Liver (tissue), 8 donors: ENCODE measurements at regions not wholly inside any gene's neighbourhood (a gene's known extent, or its start where the extent isn't known, plus 50 kb on each side); places are given as distances from the start of the nearest gene placed in this dataset.
A peak's percentile ranks its signal among the peaks of the same experiment; 100 is the strongest.

ENCODE experiments used
- DNase-seq: peaks from one replicate; pipeline ENCODE4 v3.0.0-alpha.2; 2017; ENCODE audit warnings: low spot score
- H3K27ac ChIP-seq, 2 donors: one replicate each; pipeline ENCODE4 v1.7.0; 2013; ENCODE audit warnings: inconsistent platforms in 2 of 2, low read length in 2 of 2, control low read depth in 1 of 2, low read depth in 1 of 2, mild to moderate bottlenecking in 1 of 2
- H3K27me3 ChIP-seq, 4 donors: one replicate each; pipeline versions ENCODE4 v1.6.1 to v1.7.0; 2013; ENCODE audit warnings: low read length in 3 of 4, inconsistent platforms in 1 of 4, mild to moderate bottlenecking in 1 of 4, moderate library complexity in 1 of 4; ENCODE audit not compliant: control insufficient read depth in 4 of 4, insufficient read depth in 4 of 4
- H3K36me3 ChIP-seq, 4 donors: one replicate each; pipeline versions ENCODE4 v1.6.1 to v1.7.0; 2013; ENCODE audit warnings: low read length in 3 of 4, mild to moderate bottlenecking in 3 of 4, low read depth in 1 of 4, moderate library complexity in 1 of 4; ENCODE audit not compliant: control insufficient read depth in 4 of 4, insufficient read depth in 3 of 4
- H3K4me1 ChIP-seq, 4 donors: one replicate each; pipeline versions ENCODE4 v1.6.1 to v1.7.0; 2013; ENCODE audit warnings: low read length in 3 of 4, mild to moderate bottlenecking in 3 of 4, moderate library complexity in 1 of 4; ENCODE audit not compliant: control insufficient read depth in 4 of 4, insufficient read depth in 4 of 4
- H3K4me3 ChIP-seq, 3 donors: one replicate each; pipeline versions ENCODE4 v1.6.1 to v1.7.0; 2013; ENCODE audit warnings: low read length in 3 of 3, control low read depth in 1 of 3, low read depth in 1 of 3, mild to moderate bottlenecking in 1 of 3
- H3K9ac ChIP-seq, 2 donors: one replicate each; pipeline ENCODE4 v1.7.0; 2013; ENCODE audit warnings: low read length in 2 of 2, mild to moderate bottlenecking in 2 of 2, moderate library complexity in 2 of 2, control low read depth in 1 of 2, low read depth in 1 of 2
- H3K9me3 ChIP-seq, 4 donors: one replicate each; pipeline versions ENCODE4 v1.6.1 to v1.7.0; 2013; ENCODE audit warnings: low read length in 3 of 4; ENCODE audit not compliant: control insufficient read depth in 4 of 4
- CTCF ChIP-seq: fragments of 150-350 bp; IDR thresholded peaks from 2 replicates; pipeline ENCODE4 v1.5.1; 2017; ENCODE audit warnings: improper control_type of control experiment, low read depth, low read length; ENCODE audit not compliant: missing input control
- FOXA1 ChIP-seq: IDR thresholded peaks from 2 replicates; pipeline ENCODE4 v1.6.1; 2016; ENCODE audit warnings: antibody characterized with exemption
- FOXA2 ChIP-seq: IDR thresholded peaks from 2 replicates; pipeline ENCODE4 v1.6.1; 2016; ENCODE audit warnings: antibody characterized with exemption
- GABPA ChIP-seq, 2 donors: IDR thresholded peaks in 1 of 2; conservative IDR thresholded peaks in 1 of 2; 2 replicates each; pipeline ENCODE4 v1.6.1; 2016; ENCODE audit warnings: antibody characterized with exemption in 2 of 2, mild to moderate bottlenecking in 1 of 2, moderate library complexity in 1 of 2
- HNF4A ChIP-seq, 2 donors: conservative IDR thresholded peaks; 2 replicates each; pipeline ENCODE4 v1.6.1; 2016; ENCODE audit warnings: antibody characterized with exemption in 2 of 2, mild to moderate bottlenecking in 2 of 2
- HNF4G ChIP-seq: IDR thresholded peaks from 2 replicates; pipeline ENCODE4 v1.6.1; 2016; ENCODE audit warnings: antibody characterized with exemption
- NR2F2 ChIP-seq: IDR thresholded peaks from 2 replicates; pipeline ENCODE4 v1.6.1; 2016; ENCODE audit warnings: antibody characterized with exemption
- RXRA ChIP-seq, 2 donors: IDR thresholded peaks; 2 replicates each; pipeline ENCODE4 v1.6.1; 2017 to 2018; ENCODE audit warnings: antibody characterized with exemption in 2 of 2, mild to moderate bottlenecking in 1 of 2
- SP1 ChIP-seq: IDR thresholded peaks from 2 replicates; pipeline ENCODE4 v1.6.1; 2018; ENCODE audit warnings: antibody characterized with exemption, mild to moderate bottlenecking
- TAF1 ChIP-seq: conservative IDR thresholded peaks from 2 replicates; pipeline ENCODE4 v1.6.1; 2016; ENCODE audit warnings: antibody characterized with exemption, mild to moderate bottlenecking
- YY1 ChIP-seq: IDR thresholded peaks from 2 replicates; pipeline ENCODE4 v1.6.1; 2016; ENCODE audit warnings: antibody characterized with exemption, mild to moderate bottlenecking
- ZBTB33 ChIP-seq: IDR thresholded peaks from 2 replicates; pipeline ENCODE4 v1.6.1; 2016; ENCODE audit warnings: antibody characterized with exemption
- WGBS: extraction: QIAGEN DNeasy Blood & Tissue Kit; methylation state at CpG from one replicate; pipeline ENCODE4 v1.1.7; 2013; 5-methylcytosine and 5-hydroxymethylcytosine counted together
- donor health status: healthy.
- donor health status: healthy.
- donor health status: healthy.
- donor health status: healthy.
- donor health status: healthy.

- no peaks in the 10 kb centered on the region for H3K4me1 ChIP-seq
- no peak for TF ChIP-seq CTCF
- no peak for DNase-seq
Measured at GRCh38 chr5:28543473-28544098, 1505.2 kb upstream of the CDH9 start.

GRCh38 chr5:28542987-28543386 lies 1504.6 kb upstream of the CDH9 start:
- TF ChIP-seq FOXA1, result no peak
- H3K4me1 ChIP-seq, result no peaks in the 10 kb centered on the region
- 48% methylated on average over 3 of the region's 3 CpGs for WGBS
- DNase-seq, result no peak
- no peak overlapping the region for H3K9ac ChIP-seq
- H3K27me3 ChIP-seq, result peaks cover 0 to 2% (median 0%) of the 10 kb centered on the region in 4 donors
- no peaks in the 10 kb centered on the region for H3K36me3 ChIP-seq
- no peaks in the 10 kb centered on the region for H3K9me3 ChIP-seq
- H3K27ac ChIP-seq, result no peak overlapping the region
- no peak overlapping the region for H3K4me3 ChIP-seq

More at GRCh38 chr5:28543473-28544098, 1505.2 kb upstream of the CDH9 start:
- no peak overlapping the region for H3K4me3 ChIP-seq
- no peaks in the 10 kb centered on the region for H3K9me3 ChIP-seq
- no peak overlapping the region for H3K27ac ChIP-seq
- H3K27me3 ChIP-seq, result no peaks in the 10 kb centered on the region
- no peaks in the 10 kb centered on the region for H3K36me3 ChIP-seq
- H3K9ac ChIP-seq, result no peak overlapping the region

- no peak overlapping the region for H3K4me3 ChIP-seq
- H3K27me3 ChIP-seq, result no peaks in the 10 kb centered on the region
- 64% methylated on average over 4 of the region's 4 CpGs for WGBS
- H3K9ac ChIP-seq, result no peak overlapping the region
- peaks cover 0 to 7% (median 3%) of the 10 kb centered on the region in 4 donors for H3K9me3 ChIP-seq
- no peak for TF ChIP-seq GABPA (IDR thresholded peaks at IDR 0.05 in 1 of 2, conservative IDR thresholded peaks at IDR 0.05 in 1 of 2)
- TF ChIP-seq YY1, result no peak
- TF ChIP-seq HNF4A (conservative IDR thresholded peaks at IDR 0.05), result no peak
- TF ChIP-seq FOXA2, result no peak
- TF ChIP-seq ZBTB33, result no peak
- TF ChIP-seq CTCF, result no peak
- TF ChIP-seq RXRA (IDR thresholded peaks at IDR 0.05), result peak; percentile 27 to 52
- no peak for TF ChIP-seq TAF1
- peak; percentile 55 for TF ChIP-seq NR2F2
- no peak for TF ChIP-seq SP1
- TF ChIP-seq HNF4G, result no peak
- DNase-seq, result no peak
- no peak overlapping the region for H3K27ac ChIP-seq
- H3K36me3 ChIP-seq, result no peaks in the 10 kb centered on the region
- H3K4me1 ChIP-seq, result no peaks in the 10 kb centered on the region
Measured at GRCh38 chr5:28523888-28524635, 1485.7 kb upstream of the CDH9 start.
